HEK293 (cell line): ENCODE measurements at regions not wholly inside any gene's neighbourhood (a gene's known extent, or its start where the extent isn't known, plus 50 kb on each side); places are given as distances from the start of the nearest gene placed in this dataset.
"Not testable (repeated sequence)": the region's sequence is repeated elsewhere in the genome, so short reads cannot be mapped to it uniquely, and the experiment has no call there.

Experiments
- CTCF ChIA-PET: fragments of 350-600 bp; formaldehyde crosslinking; extraction: SDS; loops from one replicate; lab custom pipeline; 2021; ENCODE audit warnings: antibody characterized with exemption; lab: Yijun Ruan, JAX
- POLR2A ChIA-PET: fragments of 300-600 bp; formaldehyde crosslinking; extraction: SDS; loops from one replicate; lab custom pipeline; 2020; ENCODE audit warnings: antibody characterized with exemption, inconsistent platforms; lab: Yijun Ruan, JAX
- H3K27ac ChIP-seq: fragments of 200-500 bp; sonication (Bioruptor generic); 2 replicates; pipeline ENCODE4 v1.5.1; 2014; ENCODE audit warnings: low read depth, low read length, control low read depth, inconsistent platforms; ENCODE audit errors: extremely low read depth
- H3K36me3 ChIP-seq, 2 experiments: fragments of 200-500 bp in 1 of 2; sonication (Bioruptor generic) in 1 of 2; 1 replicate in 1 of 2; 2 replicates in 1 of 2; pipeline ENCODE4 v1.5.1; 2014 to 2017; ENCODE audit warnings: inconsistent platforms in 2 of 2, low read length in 2 of 2; ENCODE audit not compliant: control insufficient read depth in 2 of 2, insufficient read depth in 1 of 2
- H3K4me1 ChIP-seq: fragments of 200-500 bp; sonication (Bioruptor generic); 2 replicates; pipeline ENCODE4 v1.5.1; 2014; ENCODE audit warnings: mild to moderate bottlenecking, low read length, inconsistent platforms; ENCODE audit not compliant: control insufficient read depth, insufficient read depth
- H3K4me3 ChIP-seq: 2 replicates; pipeline ENCODE4 v1.5.1; 2011; ENCODE audit warnings: low read depth, mild to moderate bottlenecking, control low read depth, low read length, moderate library complexity
- H3K9me3 ChIP-seq: fragments of 200-500 bp; sonication (Bioruptor generic); 2 replicates; pipeline ENCODE4 v1.5.1; 2014; ENCODE audit warnings: low read depth, low read length, inconsistent platforms; ENCODE audit not compliant: control insufficient read depth, insufficient read depth
- ATF2 ChIP-seq: fragments of 450-650 bp; formaldehyde crosslinking; IDR thresholded peaks from 2 replicates; pipeline ENCODE4 v1.5.1; 2016; ENCODE audit warnings: missing biosample characterization, missing genetic modification characterization, low read depth
- HOXC10 ChIP-seq: sonication (generic); formaldehyde crosslinking; IDR thresholded peaks from 2 replicates; pipeline ENCODE4 v1.8.1; 2023; ENCODE audit warnings: mild to moderate bottlenecking, missing genetic modification reagents
- PRDM10 ChIP-seq: fragments of 450-650 bp; formaldehyde crosslinking; IDR thresholded peaks from 2 replicates; pipeline ENCODE4 v1.5.1; 2016; ENCODE audit warnings: missing biosample characterization, missing genetic modification characterization
- RBAK ChIP-seq: fragments of 450-650 bp; formaldehyde crosslinking; IDR thresholded peaks from 2 replicates; pipeline ENCODE4 v1.5.1; 2016; ENCODE audit warnings: missing biosample characterization, missing genetic modification characterization
- REPIN1 ChIP-seq: fragments of 450-650 bp; formaldehyde crosslinking; IDR thresholded peaks from 2 replicates; pipeline ENCODE4 v1.5.1; 2017; ENCODE audit warnings: missing biosample characterization, missing genetic modification characterization, low read depth
- TSHZ1 ChIP-seq: fragments of 450-650 bp; formaldehyde crosslinking; IDR thresholded peaks from 2 replicates; pipeline ENCODE4 v1.5.1; 2016; ENCODE audit warnings: missing biosample characterization, missing genetic modification characterization, borderline replicate concordance
- ZIC2 ChIP-seq: fragments of 450-650 bp; formaldehyde crosslinking; IDR thresholded peaks from 2 replicates; pipeline ENCODE4 v1.5.1; 2016; ENCODE audit warnings: missing biosample characterization, missing genetic modification characterization
- ZNF114 ChIP-seq: fragments of 450-650 bp; formaldehyde crosslinking; IDR thresholded peaks from 2 replicates; pipeline ENCODE4 v1.5.0; 2017; ENCODE audit warnings: missing biosample characterization, missing genetic modification characterization
- ZNF335 ChIP-seq: fragments of 450-650 bp; formaldehyde crosslinking; conservative IDR thresholded peaks from 2 replicates; pipeline ENCODE4 v1.5.1; 2016; ENCODE audit warnings: missing biosample characterization, missing genetic modification characterization
- ZNF341 ChIP-seq: fragments of 450-650 bp; formaldehyde crosslinking; IDR thresholded peaks from 2 replicates; pipeline ENCODE4; 2016; ENCODE audit warnings: low read depth, missing biosample characterization, missing genetic modification characterization
- ZNF354C ChIP-seq: fragments of 450-650 bp; formaldehyde crosslinking; IDR thresholded peaks from 2 replicates; pipeline ENCODE4 v1.5.1; 2016; ENCODE audit warnings: missing biosample characterization, missing genetic modification characterization, low read depth, borderline replicate concordance
- ZNF366 ChIP-seq: fragments of 450-650 bp; formaldehyde crosslinking; conservative IDR thresholded peaks from 2 replicates; pipeline ENCODE4 v1.5.1; 2016; ENCODE audit warnings: missing biosample characterization, missing genetic modification characterization
- ZNF423 ChIP-seq: fragments of 450-650 bp; formaldehyde crosslinking; IDR thresholded peaks from 2 replicates; pipeline ENCODE4 v1.5.1; 2016; ENCODE audit warnings: missing biosample characterization, missing genetic modification characterization
- ZNF449 ChIP-seq: fragments of 450-650 bp; formaldehyde crosslinking; IDR thresholded peaks from 2 replicates; pipeline ENCODE4 v1.5.1; 2017; ENCODE audit warnings: missing biosample characterization, mild to moderate bottlenecking, missing genetic modification characterization, moderate library complexity
- ZNF48 ChIP-seq: fragments of 450-650 bp; formaldehyde crosslinking; IDR thresholded peaks from 2 replicates; pipeline ENCODE4 v1.5.1; 2016; ENCODE audit warnings: missing biosample characterization, missing genetic modification characterization
- ZNF530 ChIP-seq: fragments of 450-650 bp; formaldehyde crosslinking; IDR thresholded peaks from 2 replicates; pipeline ENCODE4 v1.5.1; 2016; ENCODE audit warnings: low read depth, missing biosample characterization, missing genetic modification characterization
- ZNF658 ChIP-seq: fragments of 450-650 bp; formaldehyde crosslinking; IDR thresholded peaks from 2 replicates; pipeline ENCODE4; 2016; ENCODE audit warnings: missing biosample characterization, missing genetic modification characterization
- ZNF701 ChIP-seq: fragments of 450-650 bp; formaldehyde crosslinking; IDR thresholded peaks from 2 replicates; pipeline ENCODE4 v1.5.1; 2016; ENCODE audit warnings: missing biosample characterization, missing genetic modification characterization
- ZSCAN16 ChIP-seq: fragments of 450-650 bp; formaldehyde crosslinking; IDR thresholded peaks from 2 replicates; pipeline ENCODE4 v1.5.1; 2016; ENCODE audit warnings: missing biosample characterization, missing genetic modification characterization

DNA sequence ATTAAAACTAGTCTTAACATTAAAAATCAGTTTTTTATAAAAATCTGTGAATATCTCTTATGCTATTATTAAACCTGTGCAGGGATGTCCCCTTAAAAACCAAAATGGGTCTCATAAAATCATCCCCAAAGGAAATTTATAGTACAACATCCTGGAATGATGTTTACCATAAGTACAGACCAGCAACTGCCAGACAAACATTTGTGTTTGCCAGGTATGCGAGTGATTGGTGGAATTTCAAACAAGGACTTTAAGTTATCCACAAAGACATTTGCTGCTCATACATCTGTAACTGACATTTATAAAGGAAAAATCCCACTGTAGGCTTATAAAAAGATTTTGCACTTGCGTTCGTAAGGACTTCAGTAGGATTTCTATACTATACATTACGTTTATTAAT is 1375.4 kb upstream of the WWC1 start:
- no peaks in the 10 kb centered on the region for H3K9me3 ChIP-seq
- no peak for TF ChIP-seq ZNF423
- no peak for TF ChIP-seq ZNF530
- no peak for TF ChIP-seq ZNF114 (tag by site-specific recombination)
- TF ChIP-seq ZNF48: no peak
- TF ChIP-seq ZNF701 (tag by site-specific recombination): no peak
- no peak for TF ChIP-seq ATF2
- no peak for TF ChIP-seq ZNF354C (tag by site-specific recombination)
- no peak for TF ChIP-seq ZIC2
- H3K27ac ChIP-seq: no peak overlapping the region
- POLR2A ChIA-PET: no interaction called here
- H3K36me3 ChIP-seq: no peaks in the 10 kb centered on the region
- no peaks in the 10 kb centered on the region for H3K4me1 ChIP-seq
- CTCF ChIA-PET: no interaction called here
- no peak overlapping the region for H3K4me3 ChIP-seq

DNA sequence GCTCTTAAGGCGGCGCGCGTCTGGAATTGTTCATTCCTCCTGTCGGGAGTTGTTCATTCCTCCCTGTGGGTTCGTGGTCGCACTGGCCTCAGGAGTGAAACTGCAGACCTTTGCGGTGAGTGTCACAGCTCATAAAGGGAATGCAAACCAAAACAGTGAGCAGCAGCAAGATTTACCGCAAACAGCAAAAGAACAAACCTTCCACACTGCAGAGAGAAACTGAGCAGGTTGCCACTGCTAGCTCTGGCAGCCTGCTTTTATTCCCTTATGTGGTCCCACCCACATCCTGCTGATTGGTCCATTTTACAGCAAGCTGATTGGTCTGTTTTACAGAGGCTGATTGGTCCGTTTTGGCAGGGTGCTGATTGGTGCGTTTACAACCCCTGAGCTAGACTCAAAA is 1365.3 kb upstream of the WWC1 start:
- POLR2A ChIA-PET: no interaction called here
- H3K4me3 ChIP-seq: no peak overlapping the region
- no peaks in the 10 kb centered on the region for H3K4me1 ChIP-seq
- CTCF ChIA-PET: no interaction called here
- TF ChIP-seq HOXC10 (CRISPR knock-in tag) (no peak), REPIN1 (tag by site-specific recombination) (no peak)
- H3K36me3 ChIP-seq: no peaks in the 10 kb centered on the region
- H3K9me3 ChIP-seq: no peaks in the 10 kb centered on the region
- no peak overlapping the region for H3K27ac ChIP-seq

DNA sequence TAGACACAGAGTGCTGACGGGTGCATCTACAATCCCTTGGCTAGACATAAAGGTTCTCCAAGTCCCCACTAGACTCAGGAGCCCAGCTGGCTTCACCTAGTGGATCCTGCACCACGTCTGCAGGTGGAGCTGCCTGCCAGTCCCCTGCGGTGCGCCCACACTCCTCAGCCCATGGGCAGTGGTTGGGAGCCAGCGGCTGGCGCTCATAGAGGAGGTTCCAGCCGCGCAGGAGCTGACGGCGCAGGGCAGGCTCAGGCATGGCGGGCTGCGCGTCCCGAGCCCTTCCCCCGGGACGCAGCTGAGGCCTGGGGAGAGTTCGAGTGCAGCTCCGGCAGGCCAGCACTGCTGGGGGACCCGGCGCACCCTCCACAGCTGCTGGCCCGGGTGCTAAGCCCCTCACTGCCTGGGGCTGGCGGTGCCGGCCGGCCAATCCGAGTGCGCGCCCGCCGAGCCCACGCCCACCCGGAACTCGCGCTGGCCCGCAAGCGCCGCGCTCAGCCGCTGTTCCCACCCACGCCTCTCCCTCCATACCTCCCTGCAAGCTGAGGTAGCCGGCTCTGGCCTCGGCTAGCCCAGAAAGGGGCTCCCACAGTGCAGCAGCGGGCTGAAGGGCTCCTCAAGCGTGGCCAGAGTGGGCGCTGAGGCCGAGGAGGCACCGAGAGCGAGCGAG is 1364.5 kb upstream of the WWC1 start:
- H3K4me3 ChIP-seq, POLR2A ChIA-PET, H3K27ac ChIP-seq, CTCF ChIA-PET, H3K4me1 ChIP-seq, H3K9me3 ChIP-seq, H3K36me3 ChIP-seq: not testable (repeated sequence)

DNA sequence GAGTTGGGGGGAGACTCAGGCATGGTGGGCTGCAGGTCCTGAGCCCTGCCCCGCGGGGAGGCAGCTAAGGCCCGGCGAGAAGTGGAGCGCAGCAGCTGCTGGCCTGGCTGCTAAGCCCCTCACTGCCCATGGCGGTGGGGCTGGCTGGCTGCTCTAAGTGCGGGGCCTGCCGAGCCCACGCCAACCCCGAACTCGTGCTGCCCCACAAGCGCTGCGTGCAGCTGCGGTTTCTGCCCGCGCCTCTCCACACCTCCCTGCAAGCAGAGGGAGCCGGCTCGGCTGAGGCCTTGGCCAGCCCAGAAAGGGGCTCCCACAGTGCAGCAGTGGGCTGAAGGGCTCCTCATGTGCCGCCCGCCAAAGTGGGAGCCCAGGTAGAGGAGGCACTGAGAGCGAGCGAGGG is 1355.1 kb upstream of the WWC1 start:
- Histone ChIP-seq H3K27ac (no peak overlapping the region), H3K4me3 (no peak overlapping the region), H3K9me3 (no peaks in the 10 kb centered on the region), H3K36me3 (no peaks in the 10 kb centered on the region), H3K4me1 (no peaks in the 10 kb centered on the region)
- ChIA-PET CTCF (no interaction called here), POLR2A (no interaction called here)
- TF ChIP-seq ZNF341 (tag by site-specific recombination): no peak
- TF ChIP-seq ZNF335 (tag by site-specific recombination): no peak
- no peak for TF ChIP-seq RBAK (tag by site-specific recombination)
- TF ChIP-seq TSHZ1 (tag by site-specific recombination): no peak
- no peak for TF ChIP-seq ZSCAN16
- TF ChIP-seq PRDM10 (tag by site-specific recombination): no peak
- TF ChIP-seq ZNF658: no peak
- TF ChIP-seq ZNF114 (tag by site-specific recombination): no peak
- no peak for TF ChIP-seq ZNF366 (tag by site-specific recombination)
- no peak for TF ChIP-seq ZNF449 (tag by site-specific recombination)
